ENCODE measurements at regions not wholly inside any gene's neighbourhood (a gene's known extent, or its start where the extent isn't known, plus 50 kb on each side); places are given as distances from the start of the nearest gene placed in this dataset.

- Mint-ChIP-seq H3K27me3 (ENCODE audit: unreplicated experiment) (peaks cover 4% of the 10 kb centered on the region), H3K4me1 (ENCODE audit: unreplicated experiment) (peaks cover 14% of the 10 kb centered on the region), H3K9me3 (ENCODE audit: unreplicated experiment) (no peaks in the 10 kb centered on the region), H3K36me3 (ENCODE audit: unreplicated experiment) (no peaks in the 10 kb centered on the region), H3K27ac (ENCODE audit: unreplicated experiment) (no peak overlapping the region), H3K4me3 (ENCODE audit: unreplicated experiment) (no peak overlapping the region)
- no peak for TF ChIP-seq CTCF (IDR thresholded peaks at IDR 0.05)
- no peak for DNase-seq (ENCODE audit: extremely low spot score, unreplicated experiment)
Measured at GRCh38 chr20:60516442-60516841, 558.2 kb downstream of the CDH26 start.

DNA sequence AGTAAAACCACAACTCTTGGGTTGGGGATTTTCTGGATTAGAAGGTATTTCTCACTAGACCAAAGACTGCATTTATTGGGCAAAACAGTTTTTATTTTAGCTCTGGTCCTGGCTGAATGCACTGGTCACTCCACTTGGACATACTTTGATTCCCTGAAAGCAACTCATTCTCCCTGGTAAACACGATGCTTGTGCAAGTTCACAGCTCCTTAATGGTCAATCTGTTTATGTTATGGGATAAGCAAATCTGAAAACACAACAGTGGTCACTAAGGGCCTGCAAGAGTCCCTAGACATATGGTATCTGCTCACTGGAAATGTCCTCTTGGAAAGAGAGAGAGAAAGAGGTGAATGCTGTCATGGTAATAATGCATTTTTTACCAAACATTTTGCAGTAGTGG is 559.8 kb downstream of the CDH26 start:
- Mint-ChIP-seq H3K27me3 (ENCODE audit: unreplicated experiment) (peaks cover 4% of the 10 kb centered on the region), H3K4me3 (ENCODE audit: unreplicated experiment) (no peak overlapping the region), H3K27ac (ENCODE audit: unreplicated experiment) (no peak overlapping the region), H3K4me1 (ENCODE audit: unreplicated experiment) (peaks cover 3% of the 10 kb centered on the region), H3K9me3 (ENCODE audit: unreplicated experiment) (no peaks in the 10 kb centered on the region), H3K36me3 (ENCODE audit: unreplicated experiment) (no peaks in the 10 kb centered on the region)
- TF ChIP-seq CTCF (IDR thresholded peaks at IDR 0.05): no peak
- DNase-seq (ENCODE audit: extremely low spot score, unreplicated experiment): no peak

GRCh38 chr20:60525397-60525796 is 567.2 kb downstream of the CDH26 start:
- Mint-ChIP-seq H3K9me3 (ENCODE audit: unreplicated experiment) (peaks cover 10% of the 10 kb centered on the region), H3K4me1 (ENCODE audit: unreplicated experiment) (no peaks in the 10 kb centered on the region), H3K27ac (ENCODE audit: unreplicated experiment) (no peak overlapping the region), H3K36me3 (ENCODE audit: unreplicated experiment) (no peaks in the 10 kb centered on the region), H3K4me3 (ENCODE audit: unreplicated experiment) (no peak overlapping the region), H3K27me3 (ENCODE audit: unreplicated experiment) (no peaks in the 10 kb centered on the region)
- no peak for TF ChIP-seq CTCF (IDR thresholded peaks at IDR 0.05)
- no peak for DNase-seq (ENCODE audit: extremely low spot score, unreplicated experiment)

DNA sequence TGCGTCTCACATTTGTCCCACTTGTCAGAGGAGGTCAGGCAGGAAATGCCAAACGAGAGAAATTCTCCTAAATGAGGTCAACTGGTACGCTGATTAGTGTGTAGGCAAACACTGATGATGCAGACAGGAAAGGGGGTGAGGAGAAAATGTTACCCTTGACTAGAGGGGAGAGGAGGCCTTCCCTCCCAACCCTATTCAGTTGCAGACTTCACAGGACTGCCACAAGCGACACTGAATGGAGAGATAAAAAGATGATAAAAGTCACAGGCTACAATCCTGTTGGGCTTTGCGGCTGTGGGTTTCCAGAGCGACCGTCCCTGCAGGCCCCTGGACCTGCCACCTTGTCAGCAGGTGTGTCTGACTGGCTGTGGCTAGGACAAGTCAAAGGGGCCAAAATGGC is 569.4 kb downstream of the CDH26 start:
- H3K4me3 Mint-ChIP-seq (ENCODE audit: unreplicated experiment): no peak overlapping the region
- H3K27me3 Mint-ChIP-seq (ENCODE audit: unreplicated experiment): no peaks in the 10 kb centered on the region
- no peak for TF ChIP-seq CTCF (IDR thresholded peaks at IDR 0.05)
- no peak for DNase-seq (ENCODE audit: extremely low spot score, unreplicated experiment)
- H3K27ac Mint-ChIP-seq (ENCODE audit: unreplicated experiment): no peak overlapping the region
- H3K4me1 Mint-ChIP-seq (ENCODE audit: unreplicated experiment): no peaks in the 10 kb centered on the region
- no peaks in the 10 kb centered on the region for H3K36me3 Mint-ChIP-seq (ENCODE audit: unreplicated experiment)
- peaks cover 13% of the 10 kb centered on the region for H3K9me3 Mint-ChIP-seq (ENCODE audit: unreplicated experiment)

GRCh38 chr20:60528141-60528540 is 569.9 kb downstream of the CDH26 start:
- Mint-ChIP-seq H3K4me1 (ENCODE audit: unreplicated experiment) (no peaks in the 10 kb centered on the region), H3K27ac (ENCODE audit: unreplicated experiment) (no peak overlapping the region), H3K9me3 (ENCODE audit: unreplicated experiment) (peaks cover 13% of the 10 kb centered on the region), H3K4me3 (ENCODE audit: unreplicated experiment) (no peak overlapping the region), H3K36me3 (ENCODE audit: unreplicated experiment) (no peaks in the 10 kb centered on the region), H3K27me3 (ENCODE audit: unreplicated experiment) (no peaks in the 10 kb centered on the region)
- DNase-seq (ENCODE audit: extremely low spot score, unreplicated experiment): no peak
- TF ChIP-seq CTCF (IDR thresholded peaks at IDR 0.05): no peak
